HG02642 (cell line): ENCODE measurements at regions not wholly inside any gene's neighbourhood (a gene's known extent, or its start where the extent isn't known, plus 50 kb on each side); places are given as distances from the start of the nearest gene placed in this dataset.

Experiments used
- ATAC-seq: cut with Tn5 transposase; IDR thresholded peaks from one replicate; pipeline ENCODE4 v1.9.1; 2021; ENCODE audit warnings: mild to moderate bottlenecking; ENCODE audit not compliant: unreplicated experiment, poor library complexity

- no peak for ATAC-seq
These were observed 167.0 kb upstream of the SASH1 start for GRCh38 chr6:148175550-148176188.

- no peak for ATAC-seq
These were observed 164.9 kb upstream of the SASH1 start for GRCh38 chr6:148177589-148178233.

- ATAC-seq, result no peak
These were observed 162.9 kb upstream of the SASH1 start for GRCh38 chr6:148179786-148180185.

GRCh38 chr6:148182378-148182777 lies 160.3 kb upstream of the SASH1 start:
- ATAC-seq, result no peak

GRCh38 chr6:148183776-148184175 lies 158.9 kb upstream of the SASH1 start:
- ATAC-seq, result no peak

- ATAC-seq, result no peak
These were observed 155.7 kb upstream of the SASH1 start for GRCh38 chr6:148186916-148187315.

- no peak for ATAC-seq
These were observed 150.3 kb upstream of the SASH1 start for GRCh38 chr6:148192310-148192709.

GRCh38 chr6:148193063-148193680 lies 149.5 kb upstream of the SASH1 start:
- ATAC-seq, result no peak

GRCh38 chr6:148195511-148195910 lies 147.1 kb upstream of the SASH1 start:
- ATAC-seq, result no peak

GRCh38 chr6:148199584-148199983 lies 143.1 kb upstream of the SASH1 start:
- ATAC-seq, result no peak

- no peak for ATAC-seq
These were observed 142.3 kb upstream of the SASH1 start for GRCh38 chr6:148200293-148200692.

- ATAC-seq, result no peak
These were observed 141.9 kb upstream of the SASH1 start for GRCh38 chr6:148200781-148201180.

- no peak for ATAC-seq
These were observed 139.2 kb upstream of the SASH1 start for GRCh38 chr6:148203281-148203925.

GRCh38 chr6:148203970-148204369 lies 138.7 kb upstream of the SASH1 start:
- ATAC-seq, result peak; percentile 98

- ATAC-seq, result no peak
These were observed 134.3 kb upstream of the SASH1 start for GRCh38 chr6:148208298-148208697.

GRCh38 chr6:148211777-148212324 lies 130.8 kb upstream of the SASH1 start:
- ATAC-seq, result no peak

GRCh38 chr6:148212366-148212765 lies 130.3 kb upstream of the SASH1 start:
- ATAC-seq, result no peak

- ATAC-seq, result no peak
These were observed 129.3 kb upstream of the SASH1 start for GRCh38 chr6:148213366-148213765.

- ATAC-seq, result no peak
These were observed 128.0 kb upstream of the SASH1 start for GRCh38 chr6:148214667-148215066.

GRCh38 chr6:148217051-148217450 lies 125.6 kb upstream of the SASH1 start:
- ATAC-seq, result no peak

GRCh38 chr6:148217921-148218320 lies 124.7 kb upstream of the SASH1 start:
- ATAC-seq, result no peak
